ENCODE measurements at regions not wholly inside any gene's neighbourhood (a gene's known extent, or its start where the extent isn't known, plus 50 kb on each side); places are given as distances from the start of the nearest gene placed in this dataset.
"Not testable (repeated sequence)": the region's sequence is repeated elsewhere in the genome, so short reads cannot be mapped to it uniquely, and the experiment has no call there.

GRCh38 chr1:99407018-99407417 is 142.7 kb downstream of the PLPPR4 start:
- Mint-ChIP-seq H3K4me3 (no peak overlapping the region), H3K36me3 (no peaks in the 10 kb centered on the region), H3K4me1 (no peaks in the 10 kb centered on the region), H3K27me3 (peaks cover under 1% of the 10 kb centered on the region), H3K9me3 (peaks cover 2% of the 10 kb centered on the region), H3K27ac (no peak overlapping the region)
- no peak for DNase-seq

- Mint-ChIP-seq H3K9me3 (no peaks in the 10 kb centered on the region), H3K4me1 (no peaks in the 10 kb centered on the region), H3K27me3 (no peaks in the 10 kb centered on the region), H3K27ac (no peak overlapping the region), H3K4me3 (no peak overlapping the region), H3K36me3 (no peaks in the 10 kb centered on the region)
- DNase-seq: no peak
These were observed 159.8 kb downstream of the PLPPR4 start for GRCh38 chr1:99424087-99424486.

DNA sequence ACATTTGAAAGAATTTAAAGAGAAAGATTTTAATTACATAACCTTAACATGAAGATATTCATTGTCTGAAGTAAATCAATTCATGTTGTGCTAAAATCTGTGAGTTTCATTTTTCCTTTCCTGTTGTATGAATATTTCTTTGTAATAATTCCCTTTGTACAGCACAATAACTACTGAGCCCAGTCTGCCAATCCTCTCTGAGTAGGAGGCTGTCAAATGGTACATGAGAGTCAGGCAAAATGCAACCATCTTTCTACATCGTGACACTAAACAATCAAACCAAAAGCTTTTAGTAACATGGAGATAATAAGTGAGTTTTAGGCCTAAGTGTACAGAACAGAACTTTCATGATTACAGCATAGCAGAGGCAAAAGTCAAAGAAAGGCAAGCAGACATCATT is 165.5 kb downstream of the PLPPR4 start:
- Mint-ChIP-seq H3K9me3 (no peaks in the 10 kb centered on the region), H3K27me3 (peaks cover 13% of the 10 kb centered on the region), H3K36me3 (no peaks in the 10 kb centered on the region), H3K4me1 (no peaks in the 10 kb centered on the region), H3K4me3 (no peak overlapping the region), H3K27ac (no peak overlapping the region)
- no peak for DNase-seq

DNA sequence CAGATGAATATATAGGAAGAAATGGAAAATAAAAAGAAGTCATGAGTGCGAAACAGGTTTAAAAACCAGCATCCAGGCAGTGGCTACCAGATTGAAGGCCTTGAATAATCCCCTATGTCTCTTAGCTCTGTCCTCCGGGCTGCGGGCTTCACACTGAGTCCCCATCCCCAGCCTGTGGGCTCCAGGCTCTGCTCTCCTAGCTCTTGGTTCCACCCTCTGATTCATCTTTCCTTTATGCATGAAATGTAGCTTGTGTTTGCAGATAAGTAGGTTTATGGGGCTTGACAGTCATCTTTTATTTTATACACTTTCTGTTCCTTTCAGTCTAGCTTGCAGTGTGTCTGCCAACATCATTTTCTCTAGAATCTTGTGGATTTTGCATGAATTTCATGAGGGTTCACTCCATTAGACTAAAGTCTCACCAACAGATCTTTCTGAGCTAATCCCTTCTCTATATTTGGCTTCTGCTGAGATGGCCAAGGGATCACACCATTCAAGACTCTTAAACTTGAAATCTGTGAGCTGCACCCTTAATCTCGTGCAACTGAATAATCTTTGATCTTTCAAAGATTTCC is 174.5 kb downstream of the PLPPR4 start:
- no peak for DNase-seq
- no peak overlapping the region for H3K27ac Mint-ChIP-seq
- peaks cover 13% of the 10 kb centered on the region for H3K4me1 Mint-ChIP-seq
- no peaks in the 10 kb centered on the region for H3K9me3 Mint-ChIP-seq
- no peak overlapping the region for H3K4me3 Mint-ChIP-seq
- peaks cover 26% of the 10 kb centered on the region for H3K27me3 Mint-ChIP-seq
- no peaks in the 10 kb centered on the region for H3K36me3 Mint-ChIP-seq

- H3K27ac Mint-ChIP-seq: no peak overlapping the region
- H3K9me3 Mint-ChIP-seq: no peaks in the 10 kb centered on the region
- no peak for DNase-seq
- H3K36me3 Mint-ChIP-seq: no peaks in the 10 kb centered on the region
- H3K27me3 Mint-ChIP-seq: peaks cover 21% of the 10 kb centered on the region
- peaks cover 13% of the 10 kb centered on the region for H3K4me1 Mint-ChIP-seq
- no peak overlapping the region for H3K4me3 Mint-ChIP-seq
These were observed 175.3 kb downstream of the PLPPR4 start for GRCh38 chr1:99439433-99440075.

- no peaks in the 10 kb centered on the region for H3K36me3 Mint-ChIP-seq
- H3K9me3 Mint-ChIP-seq: no peaks in the 10 kb centered on the region
- H3K4me3 Mint-ChIP-seq: peak overlapping the region; percentile 27
- peak; percentile 26 for DNase-seq
- H3K27me3 Mint-ChIP-seq: peaks cover 24% of the 10 kb centered on the region
- H3K4me1 Mint-ChIP-seq: peaks cover 13% of the 10 kb centered on the region
- H3K27ac Mint-ChIP-seq: peak overlapping the region; percentile 13
These were observed 177.2 kb downstream of the PLPPR4 start for GRCh38 chr1:99441299-99442095.

DNA sequence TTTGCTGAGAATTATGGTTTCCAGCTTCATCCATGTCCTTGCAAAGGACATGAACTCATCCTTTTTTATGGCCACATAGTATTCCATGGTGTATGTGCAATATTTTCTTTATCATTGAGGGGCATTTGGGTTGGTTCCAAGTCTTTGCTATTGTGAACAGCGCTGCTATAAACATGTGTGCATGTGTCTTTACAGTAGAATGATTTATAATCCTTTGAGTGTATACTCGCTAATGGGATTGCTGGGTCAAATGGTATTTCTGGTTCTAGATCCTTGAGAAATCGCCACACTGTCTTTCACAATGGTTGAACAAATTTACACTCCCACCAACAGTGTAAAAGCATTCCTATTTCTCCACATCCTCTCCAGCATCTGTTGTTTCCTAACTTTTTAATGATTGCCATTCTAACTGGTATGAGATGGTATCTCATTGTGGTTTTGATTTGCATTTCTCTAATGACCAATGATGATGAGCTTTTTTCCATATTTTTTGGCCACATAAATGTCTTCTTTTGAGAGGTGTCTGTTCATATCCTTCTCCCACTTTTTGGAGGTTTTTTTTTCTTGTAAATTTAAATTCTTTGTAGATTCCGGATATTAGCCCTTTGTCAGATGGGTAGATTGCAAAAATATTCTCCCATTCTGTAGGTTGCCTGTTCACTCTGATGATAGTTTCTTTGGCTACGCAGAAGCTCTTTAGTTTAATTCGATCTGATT is 180.1 kb downstream of the PLPPR4 start:
- not testable (repeated sequence) for DNase-seq, H3K27ac Mint-ChIP-seq, H3K36me3 Mint-ChIP-seq, H3K4me3 Mint-ChIP-seq, H3K9me3 Mint-ChIP-seq
- peaks cover 20% of the 10 kb centered on the region for H3K27me3 Mint-ChIP-seq
- peaks cover 13% of the 10 kb centered on the region for H3K4me1 Mint-ChIP-seq

DNA sequence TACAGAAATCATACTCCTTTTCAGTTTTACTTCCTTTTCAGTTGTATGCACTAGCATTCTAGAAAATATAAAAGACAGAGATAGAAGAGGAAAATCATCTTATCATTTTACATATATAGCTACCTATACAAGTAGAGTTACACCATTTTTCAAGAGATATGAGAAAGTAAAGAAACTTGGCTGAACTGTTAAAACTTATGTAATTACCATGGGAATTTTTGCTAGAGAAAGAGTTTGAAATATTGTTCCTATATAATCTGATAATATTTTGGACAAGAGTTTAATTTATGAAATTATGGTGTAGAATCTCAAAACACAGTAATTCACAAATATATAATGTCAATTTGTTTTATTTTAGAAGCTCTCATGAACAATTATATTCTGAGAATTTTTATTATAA is 180.8 kb downstream of the PLPPR4 start:
- Mint-ChIP-seq H3K4me1 (peaks cover 13% of the 10 kb centered on the region), H3K27me3 (peaks cover 14% of the 10 kb centered on the region), H3K9me3 (no peaks in the 10 kb centered on the region), H3K27ac (no peak overlapping the region), H3K36me3 (no peaks in the 10 kb centered on the region), H3K4me3 (no peak overlapping the region)
- DNase-seq: no peak

- no peaks in the 10 kb centered on the region for H3K9me3 Mint-ChIP-seq
- H3K4me1 Mint-ChIP-seq: peaks cover 13% of the 10 kb centered on the region
- no peaks in the 10 kb centered on the region for H3K36me3 Mint-ChIP-seq
- H3K27me3 Mint-ChIP-seq: peaks cover 14% of the 10 kb centered on the region
- H3K27ac Mint-ChIP-seq: no peak overlapping the region
- no peak overlapping the region for H3K4me3 Mint-ChIP-seq
- DNase-seq: no peak
These were observed 181.2 kb downstream of the PLPPR4 start for GRCh38 chr1:99445486-99445885.

GRCh38 chr1:99447721-99448120 is 183.4 kb downstream of the PLPPR4 start:
- peaks cover 10% of the 10 kb centered on the region for H3K27me3 Mint-ChIP-seq
- no peaks in the 10 kb centered on the region for H3K9me3 Mint-ChIP-seq
- no peak overlapping the region for H3K27ac Mint-ChIP-seq

DNA sequence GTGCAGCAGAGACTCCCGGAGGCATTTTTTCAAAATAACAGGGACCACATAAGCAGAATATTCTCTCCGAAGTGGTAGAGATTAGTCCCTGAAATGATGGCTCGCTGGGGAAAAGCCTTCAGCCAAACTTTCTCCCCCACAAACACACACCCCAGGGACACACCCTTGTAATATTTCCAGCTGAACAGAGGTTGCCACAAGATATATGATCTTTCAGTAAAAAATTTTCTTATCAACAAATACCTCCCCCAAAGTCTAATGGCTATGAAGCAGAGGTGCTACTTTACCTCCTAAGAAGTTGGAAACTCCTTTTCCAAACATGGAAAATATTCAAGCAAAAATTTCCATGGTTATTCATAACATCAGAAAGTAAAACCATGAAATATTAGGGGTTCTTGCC is 190.2 kb upstream of the PALMD start:
- DNase-seq: no peak
- no peak overlapping the region for H3K27ac Mint-ChIP-seq
- peaks cover 5% of the 10 kb centered on the region for H3K27me3 Mint-ChIP-seq
- no peaks in the 10 kb centered on the region for H3K4me1 Mint-ChIP-seq
- H3K36me3 Mint-ChIP-seq: no peaks in the 10 kb centered on the region
- H3K9me3 Mint-ChIP-seq: no peaks in the 10 kb centered on the region
- H3K4me3 Mint-ChIP-seq: no peak overlapping the region

More at GRCh38 chr1:99447721-99448120, 183.4 kb downstream of the PLPPR4 start:
- Mint-ChIP-seq H3K4me1 (no peaks in the 10 kb centered on the region), H3K36me3 (no peaks in the 10 kb centered on the region), H3K4me3 (no peak overlapping the region)
- DNase-seq: no peak

DNA sequence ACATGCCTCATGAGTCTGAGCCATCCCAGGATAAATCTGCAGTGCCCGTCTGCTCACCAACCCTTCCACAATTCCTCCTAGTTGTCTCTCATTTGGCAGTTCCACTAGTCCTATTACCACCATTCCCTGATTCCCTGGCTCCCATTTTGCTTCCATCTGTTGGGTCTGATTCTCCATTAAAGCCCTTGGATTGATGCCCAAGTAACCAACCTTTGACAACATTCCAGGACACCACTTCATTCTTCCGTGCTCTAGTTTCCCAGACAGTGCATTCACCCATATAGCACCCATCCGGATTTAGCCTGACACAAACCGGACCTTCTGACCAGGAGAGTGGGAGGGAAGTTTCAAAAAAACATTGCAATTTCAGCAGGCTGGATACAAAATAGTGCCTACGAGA is 189.4 kb upstream of the PALMD start:
- peaks cover 7% of the 10 kb centered on the region for H3K27me3 Mint-ChIP-seq
- no peaks in the 10 kb centered on the region for H3K4me1 Mint-ChIP-seq
- H3K27ac Mint-ChIP-seq: no peak overlapping the region
- no peak for DNase-seq
- H3K9me3 Mint-ChIP-seq: no peaks in the 10 kb centered on the region
- no peaks in the 10 kb centered on the region for H3K36me3 Mint-ChIP-seq
- no peak overlapping the region for H3K4me3 Mint-ChIP-seq

GRCh38 chr1:99457381-99458165 is 188.3 kb upstream of the PALMD start:
- H3K4me1 Mint-ChIP-seq: no peaks in the 10 kb centered on the region
- no peak for DNase-seq
- peaks cover 10% of the 10 kb centered on the region for H3K27me3 Mint-ChIP-seq
- no peaks in the 10 kb centered on the region for H3K9me3 Mint-ChIP-seq
- no peaks in the 10 kb centered on the region for H3K36me3 Mint-ChIP-seq
- H3K4me3 Mint-ChIP-seq: no peak overlapping the region
- no peak overlapping the region for H3K27ac Mint-ChIP-seq

DNA sequence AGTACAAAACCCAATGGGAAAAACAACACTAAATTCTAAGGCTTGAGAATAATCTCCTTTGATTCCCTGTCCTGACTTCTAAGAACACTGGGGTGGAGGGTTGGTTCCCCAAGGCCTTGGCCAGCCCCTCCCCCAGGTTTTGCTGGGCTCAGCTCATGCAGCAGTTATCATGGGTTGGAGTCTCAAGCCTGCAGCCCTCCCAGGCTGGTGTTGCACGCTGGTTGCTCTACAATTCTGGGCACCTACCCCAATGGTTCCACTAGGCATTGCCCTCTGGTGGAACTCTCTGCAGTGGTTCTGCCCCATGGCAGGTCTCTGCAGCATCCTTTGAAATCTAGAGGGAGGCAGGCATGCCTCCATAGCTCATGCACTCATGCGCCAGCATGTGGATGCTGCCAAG is 184.4 kb upstream of the PALMD start:
- Mint-ChIP-seq H3K9me3 (no peaks in the 10 kb centered on the region), H3K4me1 (no peaks in the 10 kb centered on the region), H3K4me3 (no peak overlapping the region), H3K27me3 (peaks cover 10% of the 10 kb centered on the region), H3K36me3 (no peaks in the 10 kb centered on the region), H3K27ac (no peak overlapping the region)
- DNase-seq: no peak

Data from activated naive CD8-positive, alpha-beta T cell treated with anti-CD3 and anti-CD28 coated beads for 36 hours (primary cell).